Transverse colon (tissue), 4 donors: ENCODE measurements at regions not wholly inside any gene's neighbourhood (a gene's known extent, or its start where the extent isn't known, plus 50 kb on each side); places are given as distances from the start of the nearest gene placed in this dataset.

Experiments
- DNase-seq: peaks from one replicate; pipeline ENCODE4 v3.0.0-alpha.2; 2019
- H3K27ac ChIP-seq, 4 donors: fragments of 200-600 bp; sonication (generic); 2 replicates each; pipeline ENCODE4 v1.5.1; 2016 to 2018; ENCODE audit warnings: inconsistent platforms in 4 of 4
- H3K27me3 ChIP-seq: fragments of 200-600 bp; sonication (generic); 2 replicates; pipeline ENCODE4 v1.5.1; 2017; ENCODE audit warnings: inconsistent platforms
- H3K36me3 ChIP-seq, 4 donors: fragments of 200-600 bp; sonication (generic); 2 replicates each; pipeline ENCODE4 v1.5.1; 2017 to 2019; ENCODE audit warnings: inconsistent platforms in 4 of 4
- H3K4me1 ChIP-seq, 4 donors: fragments of 200-600 bp; sonication (generic); 2 replicates each; pipeline ENCODE4 v1.5.1; 2017 to 2020; ENCODE audit warnings: inconsistent platforms in 4 of 4
- H3K4me3 ChIP-seq, 4 donors: fragments of 200-600 bp; sonication (generic); 1 replicate in 1 of 4; 2 replicates in 3 of 4; pipeline versions ENCODE4 v1.5.1 to v1.6.1; 2017 to 2019; ENCODE audit warnings: inconsistent platforms in 4 of 4
- H3K9me3 ChIP-seq, 2 donors: fragments of 200-600 bp; sonication (generic); 2 replicates each; pipeline ENCODE4 v1.5.1; 2017 to 2019; ENCODE audit warnings: inconsistent platforms in 2 of 2
- CTCF ChIP-seq, 5 experiments: fragments of 200-600 bp in 3 of 5; fragments of 450-650 bp in 2 of 5; sonication (generic) in 3 of 5; IDR thresholded peaks; 1 replicate in 2 of 5; 2 replicates in 3 of 5; pipeline ENCODE4 v1.5.1; 2016 to 2017; ENCODE audit warnings: antibody characterized with exemption in 5 of 5, inconsistent platforms in 3 of 5, mild to moderate bottlenecking in 2 of 5, moderate library complexity in 1 of 5
- EP300 ChIP-seq: sonication (generic); formaldehyde crosslinking; IDR thresholded peaks from one replicate; pipeline ENCODE4 v1.6.1; 2017; ENCODE audit warnings: antibody characterized with exemption, low read depth
- POLR2A ChIP-seq: fragments of 450-650 bp; IDR thresholded peaks from one replicate; pipeline ENCODE4 v1.6.1; 2016; ENCODE audit warnings: antibody characterized with exemption, mild to moderate bottlenecking, moderate library complexity
- POLR2AphosphoS5 ChIP-seq, 3 donors: sonication (generic); formaldehyde crosslinking; IDR thresholded peaks; one replicate each; pipeline ENCODE4 v1.6.1; 2016; ENCODE audit warnings: antibody characterized with exemption in 3 of 3
- WGBS, 2 donors: methylation state at CpG; one replicate each; pipeline ENCODE4 v1.1.5; 2018; ENCODE audit warnings: low coverage in 1 of 2; 5-methylcytosine and 5-hydroxymethylcytosine counted together
- in situ Hi-C, 4 donors: fragments of 200-750 bp; cut with MboI; loops; one replicate each; pipeline versions ENCODE4 v1.15.0 to v1.15.1; 2017; ENCODE audit warnings: low sequenced_read_pairs in 3 of 4, low pct_ligation_motif_present in 1 of 4, low pct_unique_long_range_greater_than_20kb in 1 of 4
- intact Hi-C: fragments of 100-400 bp; cut with DNase I; formaldehyde crosslinking; loops from one replicate; pipeline ENCODE4 v1.15.1; 2023; ENCODE audit warnings: low total_unique reads

DNA sequence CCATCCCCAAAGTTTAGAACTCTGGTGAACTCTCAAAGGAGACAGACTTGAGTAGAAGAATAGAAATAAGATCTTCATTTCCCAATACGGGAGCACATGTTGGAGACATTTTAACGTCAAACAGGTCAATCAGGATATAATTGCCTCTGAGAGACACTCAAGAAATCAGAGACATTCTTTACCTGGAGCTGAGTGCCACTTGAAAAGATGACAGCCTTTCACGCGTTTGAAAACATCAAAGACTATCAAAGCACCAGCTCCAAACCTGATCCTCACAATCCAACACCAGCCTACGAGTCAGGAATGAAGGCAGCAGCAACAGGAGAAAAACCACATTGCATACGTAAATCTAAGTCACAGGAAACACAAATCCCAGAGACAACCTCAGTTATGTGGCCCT lies 571.5 kb upstream of the CDH4 start:
- H3K9me3 ChIP-seq: no peaks in the 10 kb centered on the region
- H3K4me3 ChIP-seq: no peak overlapping the region
- H3K4me1 ChIP-seq: no peaks in the 10 kb centered on the region
- 68 to 72% methylated on average over 6 of the region's 6 CpGs for WGBS, 2 donors
- in situ Hi-C loops: no loop called here
- no peak for DNase-seq
- H3K27me3 ChIP-seq: no peaks in the 10 kb centered on the region
- H3K36me3 ChIP-seq: no peaks in the 10 kb centered on the region
- H3K27ac ChIP-seq: no peak overlapping the region
- TF ChIP-seq EP300: no peak
- TF ChIP-seq POLR2AphosphoS5 (IDR thresholded peaks at IDR 0.05): no peak
- no peak for TF ChIP-seq CTCF (IDR thresholded peaks at IDR 0.05)
- TF ChIP-seq POLR2A: no peak
- intact Hi-C loops: no loop called here

- no peaks in the 10 kb centered on the region for H3K36me3 ChIP-seq
- H3K4me3 ChIP-seq: no peak overlapping the region
- H3K4me1 ChIP-seq: no peaks in the 10 kb centered on the region
- 83 to 89% methylated on average over 8 of the region's 8 CpGs for WGBS, 2 donors
- TF ChIP-seq POLR2A: no peak
- no peak for TF ChIP-seq POLR2AphosphoS5 (IDR thresholded peaks at IDR 0.05)
- TF ChIP-seq EP300: no peak
- no peak for TF ChIP-seq CTCF (IDR thresholded peaks at IDR 0.05)
- no peak for DNase-seq
- intact Hi-C loops (no loop called here), in situ Hi-C loops (no loop called here)
- no peak overlapping the region for H3K27ac ChIP-seq
- H3K9me3 ChIP-seq: no peaks in the 10 kb centered on the region
- H3K27me3 ChIP-seq: no peaks in the 10 kb centered on the region
These were observed 564.8 kb upstream of the CDH4 start for GRCh38 chr20:60687213-60687612.

DNA sequence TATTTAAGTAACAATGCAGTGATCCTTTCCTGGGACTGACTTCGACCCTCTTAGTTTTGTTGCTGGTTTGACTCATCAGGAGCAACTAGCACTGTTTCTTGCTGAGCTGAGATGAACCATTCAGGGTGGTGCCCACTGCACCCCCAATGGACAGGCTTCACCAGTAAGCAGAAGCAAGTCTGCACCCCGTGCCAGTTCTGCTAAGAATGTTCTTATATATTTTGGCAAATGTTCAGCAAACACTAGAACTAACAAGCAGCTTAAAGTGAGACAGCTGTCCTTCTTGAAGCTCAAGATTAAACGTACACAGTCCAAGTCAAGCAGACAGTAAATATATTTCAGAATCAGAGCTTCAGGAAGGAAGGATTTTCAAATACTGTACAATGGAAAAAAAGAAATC lies 561.3 kb upstream of the CDH4 start:
- no peaks in the 10 kb centered on the region for H3K9me3 ChIP-seq
- no peaks in the 10 kb centered on the region for H3K27me3 ChIP-seq
- H3K4me1 ChIP-seq: no peaks in the 10 kb centered on the region
- 38 to 56% methylated on average over 1 to 3 of the region's 3 CpGs for WGBS, 2 donors
- DNase-seq: no peak
- H3K36me3 ChIP-seq: no peaks in the 10 kb centered on the region
- H3K4me3 ChIP-seq: no peak overlapping the region
- no peak overlapping the region for H3K27ac ChIP-seq
- intact Hi-C loops (no loop called here), in situ Hi-C loops (no loop called here)
- TF ChIP-seq POLR2AphosphoS5 (IDR thresholded peaks at IDR 0.05) (no peak), POLR2A (no peak), EP300 (no peak), CTCF (IDR thresholded peaks at IDR 0.05) (no peak)

GRCh38 chr20:60691966-60692615 lies 560.0 kb upstream of the CDH4 start:
- H3K4me1 ChIP-seq: no peaks in the 10 kb centered on the region
- H3K27ac ChIP-seq: no peak overlapping the region
- H3K9me3 ChIP-seq: no peaks in the 10 kb centered on the region
- TF ChIP-seq POLR2A: no peak
- no peak for TF ChIP-seq POLR2AphosphoS5 (IDR thresholded peaks at IDR 0.05)
- intact Hi-C loops (no loop called here), in situ Hi-C loops (no loop called here)
- H3K27me3 ChIP-seq: no peaks in the 10 kb centered on the region
- no peak overlapping the region for H3K4me3 ChIP-seq
- 48 to 60% methylated on average over 3 to 4 of the region's 4 CpGs for WGBS, 2 donors
- no peaks in the 10 kb centered on the region for H3K36me3 ChIP-seq
- DNase-seq: no peak
